Type B pancreatic cell (in vitro differentiated cells): ENCODE measurements at regions not wholly inside any gene's neighbourhood (a gene's known extent, or its start where the extent isn't known, plus 50 kb on each side); places are given as distances from the start of the nearest gene placed in this dataset.

Experiments used
- DNase-seq: peaks from one replicate; pipeline ENCODE4 v3.0.0; 2021; ENCODE audit warnings: mixed read lengths; ENCODE audit not compliant: unreplicated experiment; ENCODE audit errors: extremely low spot score
- H3K27ac Mint-ChIP-seq: 2 replicates; pipeline ENCODE4 v1.8.0; 2021; ENCODE audit warnings: mild to moderate bottlenecking, mixed read lengths
- H3K27me3 Mint-ChIP-seq: 2 replicates; pipeline ENCODE4 v1.8.0; 2021; ENCODE audit warnings: mixed read lengths
- H3K36me3 Mint-ChIP-seq: 2 replicates; pipeline ENCODE4 v1.8.0; 2021; ENCODE audit warnings: mixed read lengths
- H3K4me1 Mint-ChIP-seq: one replicate; pipeline ENCODE4 v1.8.0; 2021; ENCODE audit warnings: mixed read lengths; ENCODE audit not compliant: unreplicated experiment
- H3K4me3 Mint-ChIP-seq: 2 replicates; pipeline ENCODE4 v1.8.0; 2021; ENCODE audit warnings: mild to moderate bottlenecking, mixed read lengths
- H3K9me3 Mint-ChIP-seq: 2 replicates; pipeline ENCODE4 v1.8.0; 2021; ENCODE audit warnings: mixed read lengths
- CTCF ChIP-seq: fragments of 200-600 bp; sonication (generic); conservative IDR thresholded peaks from 2 replicates; pipeline ENCODE4 v1.5.0; 2021; ENCODE audit warnings: antibody characterized with exemption, mild to moderate bottlenecking

- DNase-seq, result no peak
- Mint-ChIP-seq H3K27ac (no peak overlapping the region), H3K36me3 (no peaks in the 10 kb centered on the region), H3K27me3 (peaks cover 25% of the 10 kb centered on the region), H3K9me3 (no peaks in the 10 kb centered on the region), H3K4me3 (peak overlapping the region; percentile 1), H3K4me1 (peaks cover 3% of the 10 kb centered on the region)
- TF ChIP-seq CTCF, result peak; percentile 62
Measured at GRCh38 chr10:111360260-111360925, 283.6 kb downstream of the ADRA2A start.

- Mint-ChIP-seq H3K9me3 (no peaks in the 10 kb centered on the region), H3K27ac (no peak overlapping the region), H3K4me1 (peaks cover 5% of the 10 kb centered on the region), H3K36me3 (no peaks in the 10 kb centered on the region), H3K4me3 (no peak overlapping the region), H3K27me3 (peaks cover 50% of the 10 kb centered on the region)
- DNase-seq, result no peak
- TF ChIP-seq CTCF, result no peak
Measured at GRCh38 chr10:111367531-111367930, 290.7 kb downstream of the ADRA2A start.

GRCh38 chr10:111370101-111370500 lies 293.3 kb downstream of the ADRA2A start:
- no peak for DNase-seq
- TF ChIP-seq CTCF, result no peak
- Mint-ChIP-seq H3K9me3 (no peaks in the 10 kb centered on the region), H3K27ac (no peak overlapping the region), H3K4me1 (peaks cover 5% of the 10 kb centered on the region), H3K36me3 (no peaks in the 10 kb centered on the region), H3K27me3 (peaks cover 54% of the 10 kb centered on the region), H3K4me3 (no peak overlapping the region)

GRCh38 chr10:111373696-111374095 lies 296.9 kb downstream of the ADRA2A start:
- H3K4me3 Mint-ChIP-seq, result no peak overlapping the region
- no peak for DNase-seq

GRCh38 chr10:111379534-111380187 lies 302.8 kb downstream of the ADRA2A start:
- H3K27me3 Mint-ChIP-seq, result peaks cover 59% of the 10 kb centered on the region

More at GRCh38 chr10:111373696-111374095, 296.9 kb downstream of the ADRA2A start:
- Mint-ChIP-seq H3K27me3 (peaks cover 69% of the 10 kb centered on the region), H3K9me3 (no peaks in the 10 kb centered on the region), H3K27ac (no peak overlapping the region), H3K36me3 (no peaks in the 10 kb centered on the region), H3K4me1 (peaks cover 5% of the 10 kb centered on the region)
- no peak for TF ChIP-seq CTCF

More at GRCh38 chr10:111379534-111380187, 302.8 kb downstream of the ADRA2A start:
- no peak for TF ChIP-seq CTCF
- Mint-ChIP-seq H3K4me3 (no peak overlapping the region), H3K27ac (no peak overlapping the region), H3K36me3 (no peaks in the 10 kb centered on the region), H3K9me3 (no peaks in the 10 kb centered on the region), H3K4me1 (no peaks in the 10 kb centered on the region)
- DNase-seq, result no peak
